HG03066 (cell line): ENCODE measurements at regions not wholly inside any gene's neighbourhood (a gene's known extent, or its start where the extent isn't known, plus 50 kb on each side); places are given as distances from the start of the nearest gene placed in this dataset.

Experiments used
- ATAC-seq: cut with Tn5 transposase; IDR thresholded peaks from one replicate; pipeline ENCODE4 v1.9.1; 2021; ENCODE audit warnings: low read depth; ENCODE audit not compliant: unreplicated experiment

- no peak for ATAC-seq
Observed at GRCh38 chr3:132232231-132232792, 84.9 kb upstream of the ACP3 start.

- peak; percentile 65 for ATAC-seq
Observed at GRCh38 chr3:132236701-132237651, 80.2 kb upstream of the ACP3 start.

GRCh38 chr3:132237652-132238032, 79.6 kb upstream of the ACP3 start:
- ATAC-seq, result no peak

GRCh38 chr3:132239587-132239986, 77.6 kb upstream of the ACP3 start:
- ATAC-seq, result no peak

GRCh38 chr3:132241776-132242514, 75.3 kb upstream of the ACP3 start:
- ATAC-seq, result no peak

GRCh38 chr3:132242790-132243189, 74.4 kb upstream of the ACP3 start:
- ATAC-seq, result no peak

- ATAC-seq, result no peak
Observed at GRCh38 chr3:132245552-132246142, 71.6 kb upstream of the ACP3 start.

- no peak for ATAC-seq
Observed at GRCh38 chr3:132246212-132246611, 71.0 kb upstream of the ACP3 start.

- no peak for ATAC-seq
Observed at GRCh38 chr3:132247211-132247610, 70.0 kb upstream of the ACP3 start.

GRCh38 chr3:132248490-132248889, 68.7 kb upstream of the ACP3 start:
- ATAC-seq, result no peak

- no peak for ATAC-seq
Observed at GRCh38 chr3:132253262-132253878, 63.8 kb upstream of the ACP3 start.

GRCh38 chr3:132254076-132254755, 63.0 kb upstream of the ACP3 start:
- ATAC-seq, result no peak

GRCh38 chr3:132255041-132255745, 62.0 kb upstream of the ACP3 start:
- no peak for ATAC-seq

GRCh38 chr3:132256989-132257388, 60.2 kb upstream of the ACP3 start:
- ATAC-seq, result no peak

- ATAC-seq, result no peak
Observed at GRCh38 chr3:132261506-132261905, 55.7 kb upstream of the ACP3 start.

- no peak for ATAC-seq
Observed at GRCh38 chr3:132262305-132262704, 54.9 kb upstream of the ACP3 start.

- ATAC-seq, result no peak
Observed at GRCh38 chr3:132262956-132263355, 54.3 kb upstream of the ACP3 start.

- ATAC-seq, result no peak
Observed at GRCh38 chr3:132265028-132265427, 52.2 kb upstream of the ACP3 start.

GRCh38 chr3:132265488-132265887, 51.7 kb upstream of the ACP3 start:
- no peak for ATAC-seq
